ENCODE measurements at regions not wholly inside any gene's neighbourhood (a gene's known extent, or its start where the extent isn't known, plus 50 kb on each side); places are given as distances from the start of the nearest gene placed in this dataset.

GRCh38 chr11:80621871-80622270, 1181.0 kb upstream of the TENM4 start:
- DNase-seq (ENCODE audit: low read depth, low spot score) (no peak), ATAC-seq (no peak), FAIRE-seq (no peak)
- H3K79me2 ChIP-seq (ENCODE audit: control insufficient read depth, insufficient read depth, low read length), result no peaks in the 10 kb centered on the region
- no peaks in the 10 kb centered on the region for H3K4me1 ChIP-seq (ENCODE audit: control insufficient read depth, insufficient read depth, low read length)
- no peak overlapping the region for H3K4me3 ChIP-seq
- TF ChIP-seq MEF2A (IDR thresholded peaks at IDR 0.05; ENCODE audit: insufficient read depth, low read depth, low read length) (no peak), IRF3 (IDR thresholded peaks at IDR 0.05) (no peak), CBX5 (IDR thresholded peaks at IDR 0.05; ENCODE audit: low read depth) (no peak), ZSCAN29 (IDR thresholded peaks at IDR 0.05) (no peak), SIN3A (IDR thresholded peaks at IDR 0.05; ENCODE audit: low read depth, low read length) (no peak), KAT2A (conservative IDR thresholded peaks at IDR 0.05; ENCODE audit: control insufficient read depth, low read depth, low read length) (no peak), MTA3 (IDR thresholded peaks at IDR 0.05; ENCODE audit: borderline replicate concordance, low read length) (no peak), LARP7 (IDR thresholded peaks at IDR 0.05) (no peak), BRCA1 (IDR thresholded peaks at IDR 0.05; ENCODE audit: low read depth, low read length) (no peak), CHD1 (IDR thresholded peaks at IDR 0.05; ENCODE audit: low read depth, low read length) (no peak), ZBED1 (IDR thresholded peaks at IDR 0.05; ENCODE audit: borderline replicate concordance) (no peak), CHD2 (IDR thresholded peaks at IDR 0.05; ENCODE audit: borderline replicate concordance, low read depth, low read length) (no peak), SMARCA5 (IDR thresholded peaks at IDR 0.05) (no peak), EGR1 (IDR thresholded peaks at IDR 0.05; ENCODE audit: borderline replicate concordance in 1 of 2, low read depth in 2 of 2, low read length in 2 of 2) (no peak), IRF4 (IDR thresholded peaks at IDR 0.05; ENCODE audit: low read depth, low read length) (no peak), FOS (IDR thresholded peaks at IDR 0.05; ENCODE audit: borderline replicate concordance, extremely low read depth, insufficient read length) (no peak), TCF7 (IDR thresholded peaks at IDR 0.05; ENCODE audit: borderline replicate concordance) (no peak), SMAD1 (IDR thresholded peaks at IDR 0.05; ENCODE audit: low read depth, partially characterized antibody) (no peak), SUZ12 (IDR thresholded peaks at IDR 0.05; ENCODE audit: unreplicated experiment) (no peak)
- in situ Hi-C loops (cut with MboI) (no loop called here), intact Hi-C loops (cut with micrococcal nuclease; ENCODE audit: unreplicated experiment) (no loop called here)
- RAD21 ChIA-PET (ENCODE audit: unreplicated experiment), result no interaction called here
- H3K4me2 ChIP-seq (ENCODE audit: control insufficient read depth, insufficient read depth), result no peak overlapping the region
- H3K36me3 ChIP-seq (ENCODE audit: control insufficient read depth in 2 of 2, insufficient read depth in 2 of 2, low read length in 1 of 2), result no peaks in the 10 kb centered on the region
- POLR2A ChIA-PET, result no interaction called here
- SMC1A ChIA-PET (ENCODE audit: uncharacterized antibody, unreplicated experiment), result no interaction called here
- no peaks in the 10 kb centered on the region for H3K27me3 ChIP-seq (replicated peaks in 1 of 2; ENCODE audit: control insufficient read depth in 2 of 2, insufficient read depth in 2 of 2, low read length in 1 of 2)
- no peak overlapping the region for H3K27ac ChIP-seq (ENCODE audit: control insufficient read depth, insufficient read depth)
- 2% methylated on average over 3 of the region's 3 CpGs for WGBS (ENCODE audit: insufficient coverage, insufficient replicate concordance, low lambda C conversion rate, missing lambda C conversion rate)
- H3K9me3 ChIP-seq (replicated peaks; ENCODE audit: control insufficient read depth, insufficient read depth, low read length), result no peaks in the 10 kb centered on the region
- no peak overlapping the region for H3K9ac ChIP-seq (ENCODE audit: control insufficient read depth, insufficient read depth, low read length)
- CTCF ChIA-PET, result no interaction called here
- no TSS peak for BruUV-seq (replicated peaks)
- no peaks in the 10 kb centered on the region for H4K20me1 ChIP-seq (ENCODE audit: control insufficient read depth, insufficient read depth)
- H2AFZ ChIP-seq (ENCODE audit: control insufficient read depth, low read depth, low read length), result no peak overlapping the region
